Right lobe of liver (tissue), 6 donors: ENCODE measurements at regions not wholly inside any gene's neighbourhood (a gene's known extent, or its start where the extent isn't known, plus 50 kb on each side); places are given as distances from the start of the nearest gene placed in this dataset.

Source experiments
- ATAC-seq, 4 donors: fragments of 200-7000 bp; cut with Tn5 transposase; one replicate each; pipeline ENCODE4 v1.9.1; 2020; ENCODE audit warnings: mild to moderate bottlenecking in 4 of 4, moderate library complexity in 4 of 4
- DNase-seq, 3 donors: peaks; one replicate each; pipeline ENCODE4 v3.0.0-alpha.2; 2020
- H3K27ac ChIP-seq, 3 donors: fragments of 200-600 bp; one replicate each; pipeline ENCODE4 v1.8.0; 2022
- H3K27me3 ChIP-seq, 2 donors: fragments of 200-600 bp; one replicate each; pipeline ENCODE4 v1.8.0; 2022
- H3K36me3 ChIP-seq, 4 donors: fragments of 200-600 bp; sonication (generic) in 1 of 4; one replicate each; pipeline versions ENCODE4 v1.5.1 to v1.8.0; 2017 to 2022; ENCODE audit warnings: control low read depth in 1 of 4
- H3K4me1 ChIP-seq, 4 donors: fragments of 200-600 bp; sonication (generic) in 1 of 4; one replicate each; pipeline versions ENCODE4 v1.5.1 to v1.8.0; 2017 to 2022; ENCODE audit warnings: control low read depth in 1 of 4
- H3K4me3 ChIP-seq, 3 donors: fragments of 200-600 bp; one replicate each; pipeline ENCODE4 v1.8.0; 2022
- H3K9me3 ChIP-seq, 4 donors: fragments of 200-600 bp; sonication (generic) in 1 of 4; one replicate each; pipeline versions ENCODE4 v1.5.1 to v1.8.0; 2017 to 2022; ENCODE audit warnings: control low read depth in 1 of 4
- POLR2A ChIP-seq: fragments of 450-650 bp; IDR thresholded peaks from one replicate; pipeline ENCODE4 v1.6.1; 2017; ENCODE audit warnings: antibody characterized with exemption, mild to moderate bottlenecking
- WGBS: methylation state at CpG from one replicate; pipeline ENCODE4 v1.1.6; 2018; ENCODE audit warnings: low coverage, low lambda C conversion rate; ENCODE audit not compliant: insufficient coverage; ENCODE audit errors: missing lambda C conversion rate; 5-methylcytosine and 5-hydroxymethylcytosine counted together
- intact Hi-C, 2 donors: fragments of 100-400 bp; cut with DNase I; formaldehyde crosslinking; loops; one replicate each; pipeline versions ENCODE4 v1.11.2 to v1.14.1; 2022
- TF ChIP-seq, protein P1 (sequence below), 4 donors: fragments of 200-600 bp in 3 of 4; fragments of 450-650 bp in 1 of 4; IDR thresholded peaks; one replicate each; pipeline versions ENCODE4 v1.5.1 to v1.8.0; 2016 to 2022; ENCODE audit warnings: antibody characterized with exemption in 4 of 4, mild to moderate bottlenecking in 2 of 4
- donor health status: DM: no; HTN: yes; CAD: no.
- donor health status: DM: no; HTN: no; CAD: no.
- donor health status: DM: no; HTN: no; CAD: no.
- donor health status: DM: no; HTN: yes; CAD: no.
- donor health status: DM: no; HTN: yes; CAD: no.

DNA sequence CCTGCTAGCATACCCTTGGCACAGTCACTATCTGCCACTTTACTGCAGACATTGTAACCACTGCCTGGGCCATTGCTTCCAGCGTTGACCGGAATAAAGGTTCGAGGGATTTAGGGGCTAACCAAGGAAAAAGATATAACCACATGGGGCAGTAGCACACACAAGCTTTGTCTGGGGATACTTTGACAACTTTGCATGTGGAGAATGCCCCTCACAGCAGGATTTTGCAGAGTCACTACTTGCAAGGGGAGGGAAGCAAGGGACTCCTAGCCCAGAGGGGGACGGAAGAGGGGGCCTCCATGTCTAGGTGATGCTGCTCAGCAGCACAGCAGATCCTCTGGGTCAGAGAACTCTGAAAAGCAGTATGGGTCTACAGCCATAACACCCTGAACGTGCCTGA is 138.7 kb downstream of the SPP2 start:
- ATAC-seq (no peak), DNase-seq (no peak)
- 57% methylated on average over 4 of the region's 5 CpGs for WGBS
- no peak for TF ChIP-seq POLR2A
- TF ChIP-seq, protein P1, sequence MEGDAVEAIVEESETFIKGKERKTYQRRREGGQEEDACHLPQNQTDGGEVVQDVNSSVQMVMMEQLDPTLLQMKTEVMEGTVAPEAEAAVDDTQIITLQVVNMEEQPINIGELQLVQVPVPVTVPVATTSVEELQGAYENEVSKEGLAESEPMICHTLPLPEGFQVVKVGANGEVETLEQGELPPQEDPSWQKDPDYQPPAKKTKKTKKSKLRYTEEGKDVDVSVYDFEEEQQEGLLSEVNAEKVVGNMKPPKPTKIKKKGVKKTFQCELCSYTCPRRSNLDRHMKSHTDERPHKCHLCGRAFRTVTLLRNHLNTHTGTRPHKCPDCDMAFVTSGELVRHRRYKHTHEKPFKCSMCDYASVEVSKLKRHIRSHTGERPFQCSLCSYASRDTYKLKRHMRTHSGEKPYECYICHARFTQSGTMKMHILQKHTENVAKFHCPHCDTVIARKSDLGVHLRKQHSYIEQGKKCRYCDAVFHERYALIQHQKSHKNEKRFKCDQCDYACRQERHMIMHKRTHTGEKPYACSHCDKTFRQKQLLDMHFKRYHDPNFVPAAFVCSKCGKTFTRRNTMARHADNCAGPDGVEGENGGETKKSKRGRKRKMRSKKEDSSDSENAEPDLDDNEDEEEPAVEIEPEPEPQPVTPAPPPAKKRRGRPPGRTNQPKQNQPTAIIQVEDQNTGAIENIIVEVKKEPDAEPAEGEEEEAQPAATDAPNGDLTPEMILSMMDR (IDR thresholded peaks at IDR 0.05) = no peak
- no peaks in the 10 kb centered on the region for H3K4me1 ChIP-seq
- H3K27me3 ChIP-seq = no peaks in the 10 kb centered on the region
- intact Hi-C loops = no loop called here
- no peaks in the 10 kb centered on the region for H3K36me3 ChIP-seq
- no peak overlapping the region for H3K27ac ChIP-seq
- H3K9me3 ChIP-seq = no peaks in the 10 kb centered on the region
- no peak overlapping the region for H3K4me3 ChIP-seq

- Histone ChIP-seq H3K36me3 (no peaks in the 10 kb centered on the region), H3K9me3 (no peaks in the 10 kb centered on the region), H3K4me1 (no peaks in the 10 kb centered on the region), H3K4me3 (no peak overlapping the region), H3K27me3 (no peaks in the 10 kb centered on the region), H3K27ac (no peak overlapping the region)
- TF ChIP-seq, protein P1 (IDR thresholded peaks at IDR 0.05) = no peak
- DNase-seq (no peak), ATAC-seq (no peak)
- intact Hi-C loops = no loop called here
- 35% methylated on average over 2 of the region's 2 CpGs for WGBS
Observed at GRCh38 chr2:234187646-234188174, 137.2 kb downstream of the SPP2 start.

DNA sequence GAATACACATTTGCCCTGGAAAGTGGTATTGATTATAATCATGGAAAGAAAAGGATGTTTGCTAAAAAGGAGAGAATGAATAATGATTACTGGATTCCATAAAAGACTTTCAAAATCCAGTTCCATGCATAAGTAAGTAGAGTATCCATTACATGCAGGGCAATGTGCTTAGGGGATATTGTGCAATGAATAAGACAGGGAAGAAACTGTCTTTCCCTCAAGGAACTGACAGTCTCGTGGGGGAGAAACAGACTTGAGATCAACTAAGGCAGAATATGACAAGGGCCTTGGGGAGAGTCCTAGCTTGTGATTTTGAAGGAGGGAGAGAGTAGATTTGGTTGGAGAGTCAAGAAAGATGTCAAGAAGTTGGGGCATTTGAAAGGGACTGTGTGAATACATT is 130.6 kb downstream of the SPP2 start:
- intact Hi-C loops = no loop called here
- 25% methylated on average over 1 of the region's 1 CpG for WGBS
- Histone ChIP-seq H3K27me3 (no peaks in the 10 kb centered on the region), H3K4me3 (no peak overlapping the region), H3K36me3 (no peaks in the 10 kb centered on the region), H3K4me1 (no peaks in the 10 kb centered on the region), H3K27ac (no peak overlapping the region), H3K9me3 (no peaks in the 10 kb centered on the region)
- ATAC-seq (no peak), DNase-seq (no peak)
- TF ChIP-seq POLR2A = no peak
- TF ChIP-seq, protein P1 (IDR thresholded peaks at IDR 0.05) = no peak

GRCh38 chr2:234179031-234179363 is 128.5 kb downstream of the SPP2 start:
- no peaks in the 10 kb centered on the region for H3K36me3 ChIP-seq
- H3K4me3 ChIP-seq = no peak overlapping the region
- DNase-seq = no peak
- TF ChIP-seq, protein P1 (IDR thresholded peaks at IDR 0.05) = no peak
- no peak for TF ChIP-seq POLR2A
- WGBS = 82% methylated on average over 6 of the region's 6 CpGs
- H3K4me1 ChIP-seq = no peaks in the 10 kb centered on the region
- intact Hi-C loops = no loop called here
- H3K9me3 ChIP-seq = no peaks in the 10 kb centered on the region
- no peak overlapping the region for H3K27ac ChIP-seq
- H3K27me3 ChIP-seq = no peaks in the 10 kb centered on the region
- no peak for ATAC-seq
